Large intestine (tissue), 3 donors: ENCODE measurements at regions not wholly inside any gene's neighbourhood (a gene's known extent, or its start where the extent isn't known, plus 50 kb on each side); places are given as distances from the start of the nearest gene placed in this dataset.

Source experiments
- DNase-seq, 2 donors: peaks; one replicate each; pipeline versions ENCODE4 v3.0.0 to v3.0.0-alpha.2; 2013
- H3K27ac ChIP-seq: one replicate; pipeline ENCODE4 v1.5.1; 2013; ENCODE audit warnings: low read length
- H3K27me3 ChIP-seq: 2 replicates; pipeline ENCODE4 v1.6.1; 2013; ENCODE audit warnings: low read length; ENCODE audit not compliant: control insufficient read depth, insufficient read depth
- H3K36me3 ChIP-seq: 2 replicates; pipeline ENCODE4 v1.6.1; 2013; ENCODE audit warnings: low read length; ENCODE audit not compliant: control insufficient read depth, insufficient read depth
- H3K4me1 ChIP-seq: one replicate; pipeline ENCODE4 v1.6.1; 2013; ENCODE audit warnings: low read length; ENCODE audit not compliant: control insufficient read depth, insufficient read depth
- H3K4me3 ChIP-seq: one replicate; pipeline ENCODE4 v1.5.1; 2013; ENCODE audit warnings: low read length
- H3K9me3 ChIP-seq: one replicate; pipeline ENCODE4 v1.6.1; 2013; ENCODE audit warnings: mild to moderate bottlenecking, low read depth, low read length, moderate library complexity; ENCODE audit not compliant: control insufficient read depth
- WGBS: methylation state at CpG from one replicate; pipeline ENCODE4 v1.1.5; 2013; ENCODE audit warnings: low lambda C conversion rate; ENCODE audit not compliant: insufficient coverage; 5-methylcytosine and 5-hydroxymethylcytosine counted together

GRCh38 chr6:48206091-48206490 is 95.1 kb upstream of the PTCHD4 start:
- DNase-seq, result no peak
- no peaks in the 10 kb centered on the region for H3K36me3 ChIP-seq
- no peaks in the 10 kb centered on the region for H3K27me3 ChIP-seq
- no peaks in the 10 kb centered on the region for H3K9me3 ChIP-seq
- no peak overlapping the region for H3K27ac ChIP-seq
- no peak overlapping the region for H3K4me3 ChIP-seq
- H3K4me1 ChIP-seq, result no peaks in the 10 kb centered on the region
- whole genome bisulfite sequencing, result no CpG with 5 or more reads among the region's 1 CpG

DNA sequence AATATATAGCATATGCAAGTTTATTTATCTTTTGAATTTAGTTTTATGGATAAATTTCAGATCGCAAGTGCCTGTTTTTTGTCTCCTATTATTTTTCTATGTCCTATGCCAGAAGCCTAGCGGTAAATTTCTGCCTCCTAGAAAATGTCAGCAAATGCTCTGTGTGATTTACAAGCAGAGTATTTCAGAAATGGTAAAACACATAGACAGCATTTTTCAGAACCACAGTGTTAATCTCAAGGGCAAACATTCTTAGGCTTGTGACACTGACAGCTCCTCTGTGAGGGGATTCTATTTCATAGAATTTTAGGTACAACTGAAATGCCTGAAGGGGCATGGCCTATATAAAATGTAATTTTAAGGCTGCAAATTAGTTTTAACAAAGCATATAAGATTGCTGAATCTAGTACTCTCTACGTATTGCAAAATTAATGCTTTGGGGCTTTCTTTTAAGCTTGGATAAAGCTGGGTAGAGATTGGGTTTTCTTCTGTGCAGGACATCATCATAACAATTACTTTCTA is 89.9 kb upstream of the PTCHD4 start:
- Histone ChIP-seq H3K36me3 (no peaks in the 10 kb centered on the region), H3K4me3 (no peak overlapping the region), H3K27me3 (no peaks in the 10 kb centered on the region), H3K4me1 (no peaks in the 10 kb centered on the region), H3K27ac (no peak overlapping the region), H3K9me3 (no peaks in the 10 kb centered on the region)
- WGBS, result 100% methylated on average over 2 of the region's 3 CpGs
- no peak for DNase-seq

DNA sequence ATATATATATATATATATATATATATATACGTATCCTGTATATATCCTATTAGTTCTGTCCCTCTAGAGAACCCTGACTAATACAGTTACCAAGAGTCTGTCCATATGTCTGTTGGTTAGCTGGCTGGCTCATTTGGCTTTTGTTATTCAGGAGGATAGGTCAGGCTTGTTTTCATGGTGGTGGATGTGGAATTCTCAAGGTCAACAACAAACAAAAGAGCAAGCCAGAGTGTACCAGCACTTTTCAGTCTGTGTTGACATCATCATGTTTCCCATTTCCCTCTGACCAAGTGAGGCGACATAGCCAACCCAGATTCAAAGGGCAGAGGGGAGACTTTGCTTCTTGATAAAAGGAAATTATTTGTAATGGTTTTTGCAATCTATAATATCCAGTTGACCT is 88.5 kb upstream of the PTCHD4 start:
- WGBS, result no CpG with 5 or more reads among the region's 2 CpGs
- H3K4me1 ChIP-seq, result no peaks in the 10 kb centered on the region
- DNase-seq, result no peak

GRCh38 chr6:48197941-48198340 is 86.9 kb upstream of the PTCHD4 start:
- Histone ChIP-seq H3K36me3 (no peaks in the 10 kb centered on the region), H3K9me3 (no peaks in the 10 kb centered on the region), H3K27me3 (no peaks in the 10 kb centered on the region), H3K27ac (no peak overlapping the region), H3K4me1 (no peaks in the 10 kb centered on the region), H3K4me3 (no peak overlapping the region)
- 88% methylated on average over 2 of the region's 2 CpGs for WGBS
- no peak for DNase-seq

More for the DNA sequence above, 88.5 kb upstream of the PTCHD4 start:
- Histone ChIP-seq H3K4me3 (no peak overlapping the region), H3K9me3 (no peaks in the 10 kb centered on the region), H3K36me3 (no peaks in the 10 kb centered on the region), H3K27ac (no peak overlapping the region), H3K27me3 (no peaks in the 10 kb centered on the region)

- WGBS, result 95% methylated on average over 4 of the region's 7 CpGs
- Histone ChIP-seq H3K27ac (no peak overlapping the region), H3K27me3 (no peaks in the 10 kb centered on the region), H3K4me1 (no peaks in the 10 kb centered on the region), H3K9me3 (no peaks in the 10 kb centered on the region), H3K4me3 (no peak overlapping the region), H3K36me3 (no peaks in the 10 kb centered on the region)
- DNase-seq, result no peak
These were observed 83.7 kb upstream of the PTCHD4 start for GRCh38 chr6:48194596-48195295.

GRCh38 chr6:48188158-48188557 is 77.2 kb upstream of the PTCHD4 start:
- Histone ChIP-seq H3K4me1 (no peaks in the 10 kb centered on the region), H3K9me3 (no peaks in the 10 kb centered on the region), H3K27me3 (no peaks in the 10 kb centered on the region), H3K4me3 (no peak overlapping the region), H3K36me3 (no peaks in the 10 kb centered on the region), H3K27ac (no peak overlapping the region)
- no peak for DNase-seq
- no CpG with 5 or more reads among the region's 2 CpGs for WGBS

DNA sequence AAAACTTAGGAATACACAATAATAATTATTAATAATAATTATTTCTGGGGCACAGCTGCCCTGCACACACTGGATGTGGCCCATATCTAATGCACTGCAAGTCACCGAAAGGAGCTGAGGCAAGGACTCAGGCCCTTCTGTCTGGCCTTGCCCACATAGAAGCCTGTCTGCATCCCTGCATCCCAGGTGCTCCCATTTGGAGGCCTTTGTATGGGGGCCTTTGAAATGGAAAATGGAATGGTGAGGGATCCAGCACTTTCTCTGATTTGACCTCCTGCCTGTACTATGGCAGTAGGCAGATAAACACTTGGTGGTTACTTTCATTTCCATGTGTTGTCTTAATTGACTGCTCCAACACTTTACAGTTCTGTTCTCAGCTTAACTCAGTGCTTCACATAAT is 75.7 kb upstream of the PTCHD4 start:
- H3K4me1 ChIP-seq, result no peaks in the 10 kb centered on the region
- 100% methylated on average over 1 of the region's 1 CpG for WGBS
- no peaks in the 10 kb centered on the region for H3K36me3 ChIP-seq

DNA sequence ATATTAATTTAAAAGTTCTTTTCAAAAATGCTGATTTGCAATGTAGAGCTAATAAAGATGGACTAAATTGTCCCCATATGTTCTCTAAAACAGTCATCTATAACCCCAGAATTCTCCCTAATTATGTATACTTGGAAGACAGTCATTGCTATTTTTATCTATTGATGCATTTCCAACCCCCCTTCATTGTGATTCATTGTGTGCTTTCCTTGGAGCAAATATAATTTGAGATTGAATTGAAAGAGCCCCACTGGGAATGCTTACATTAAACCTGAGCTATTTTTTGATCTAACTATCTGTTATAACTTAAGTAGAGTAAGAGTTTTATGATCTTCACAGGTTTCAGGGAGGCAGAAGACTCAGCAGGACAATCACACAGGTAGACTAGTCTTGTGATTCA is 73.7 kb upstream of the PTCHD4 start:
- no peak overlapping the region for H3K4me3 ChIP-seq
- no peak overlapping the region for H3K27ac ChIP-seq
- no peaks in the 10 kb centered on the region for H3K36me3 ChIP-seq
- H3K4me1 ChIP-seq, result no peaks in the 10 kb centered on the region
- no peaks in the 10 kb centered on the region for H3K9me3 ChIP-seq
- H3K27me3 ChIP-seq, result no peaks in the 10 kb centered on the region
- no peak for DNase-seq

More for the DNA sequence above, 75.7 kb upstream of the PTCHD4 start:
- no peaks in the 10 kb centered on the region for H3K27me3 ChIP-seq
- H3K9me3 ChIP-seq, result no peaks in the 10 kb centered on the region
- no peak overlapping the region for H3K4me3 ChIP-seq
- no peak for DNase-seq
- H3K27ac ChIP-seq, result no peak overlapping the region

DNA sequence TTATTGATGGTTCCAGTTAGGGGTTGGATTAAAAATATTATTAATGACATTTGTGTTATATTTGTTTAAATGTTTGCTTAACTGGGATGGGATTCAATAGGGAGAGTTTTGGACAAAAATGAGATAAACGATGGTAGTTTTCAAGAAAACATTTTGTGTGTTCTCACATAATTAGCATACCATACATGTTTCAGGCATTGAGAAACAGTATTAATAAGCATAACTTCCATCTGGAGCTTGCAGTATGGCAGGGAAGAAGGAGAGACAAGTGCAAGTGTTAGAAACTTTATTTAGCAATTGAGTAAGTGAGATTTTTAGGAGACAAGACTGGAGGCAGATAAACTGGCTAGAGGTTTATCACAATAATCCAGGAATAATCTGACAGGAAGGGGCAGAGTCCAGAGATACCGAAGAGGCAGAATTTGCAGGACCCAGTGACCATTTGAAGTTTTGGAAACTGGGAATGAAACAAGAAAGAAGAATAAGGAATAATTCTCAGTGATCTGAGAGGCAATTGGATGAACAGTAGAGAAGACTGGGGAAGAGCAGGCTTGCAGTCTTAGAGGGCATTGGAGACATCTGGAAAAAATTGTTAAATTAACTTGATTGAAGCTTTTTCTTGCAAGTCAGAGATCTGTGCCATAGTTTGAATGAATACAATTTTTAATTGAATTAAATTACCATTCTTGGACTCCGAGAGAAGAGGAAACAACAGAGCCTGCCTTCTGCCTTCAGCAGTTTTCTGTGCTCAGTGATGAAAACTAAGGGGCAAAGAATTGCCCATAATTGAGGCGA is 73.0 kb upstream of the PTCHD4 start:
- Histone ChIP-seq H3K9me3 (no peaks in the 10 kb centered on the region), H3K27me3 (no peaks in the 10 kb centered on the region), H3K36me3 (no peaks in the 10 kb centered on the region), H3K27ac (no peak overlapping the region), H3K4me3 (no peak overlapping the region), H3K4me1 (no peaks in the 10 kb centered on the region)
- DNase-seq, result no peak
- 74% methylated on average over 3 of the region's 4 CpGs for WGBS

DNA sequence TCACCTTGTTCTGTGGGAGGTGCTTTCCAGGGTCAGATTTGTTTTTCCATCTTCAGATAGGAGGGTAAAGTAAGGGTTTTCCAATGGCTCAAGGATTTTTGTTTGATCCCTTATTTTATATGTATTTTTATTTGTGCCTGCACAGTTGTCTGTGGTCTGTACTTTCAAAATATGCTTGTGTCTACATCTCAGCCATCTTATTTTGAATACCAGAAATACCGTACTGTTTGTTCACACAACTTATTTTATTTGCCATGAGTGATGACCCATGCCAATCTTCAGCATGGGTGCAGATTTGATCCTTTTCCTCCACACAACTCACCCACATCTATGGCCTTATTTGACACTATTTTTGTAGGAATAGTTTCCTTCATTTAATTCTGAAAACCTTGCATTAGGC is 72.2 kb upstream of the PTCHD4 start:
- no peak for DNase-seq
- 80% methylated on average over 1 of the region's 1 CpG for WGBS
- Histone ChIP-seq H3K27me3 (no peaks in the 10 kb centered on the region), H3K4me1 (no peaks in the 10 kb centered on the region), H3K36me3 (no peaks in the 10 kb centered on the region), H3K9me3 (no peaks in the 10 kb centered on the region), H3K27ac (no peak overlapping the region), H3K4me3 (no peak overlapping the region)
